ENCODE measurements at regions not wholly inside any gene's neighbourhood (a gene's known extent, or its start where the extent isn't known, plus 50 kb on each side); places are given as distances from the start of the nearest gene placed in this dataset.
A peak's percentile ranks its signal among the peaks of the same experiment; 100 is the strongest.

DNA sequence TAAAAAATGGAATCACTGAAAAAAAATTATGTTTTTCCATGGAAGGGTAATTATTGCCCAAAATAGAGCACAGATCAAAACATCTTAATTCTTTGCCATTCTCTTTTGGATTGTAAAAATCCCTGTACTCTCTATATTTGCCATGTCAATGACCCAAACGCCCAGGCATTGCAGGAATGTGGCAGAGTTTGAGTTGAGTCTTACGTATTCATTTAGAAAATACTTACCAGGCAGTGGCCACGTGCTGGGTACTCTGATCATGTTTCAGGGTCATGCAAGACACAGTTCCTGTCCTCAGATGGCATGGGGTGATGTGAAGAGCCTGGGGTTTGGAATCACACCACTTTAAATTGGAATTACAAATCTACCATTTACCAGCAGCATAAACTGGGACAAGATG is 267.7 kb downstream of the ABCC12 start:
- TF ChIP-seq, protein P1, sequence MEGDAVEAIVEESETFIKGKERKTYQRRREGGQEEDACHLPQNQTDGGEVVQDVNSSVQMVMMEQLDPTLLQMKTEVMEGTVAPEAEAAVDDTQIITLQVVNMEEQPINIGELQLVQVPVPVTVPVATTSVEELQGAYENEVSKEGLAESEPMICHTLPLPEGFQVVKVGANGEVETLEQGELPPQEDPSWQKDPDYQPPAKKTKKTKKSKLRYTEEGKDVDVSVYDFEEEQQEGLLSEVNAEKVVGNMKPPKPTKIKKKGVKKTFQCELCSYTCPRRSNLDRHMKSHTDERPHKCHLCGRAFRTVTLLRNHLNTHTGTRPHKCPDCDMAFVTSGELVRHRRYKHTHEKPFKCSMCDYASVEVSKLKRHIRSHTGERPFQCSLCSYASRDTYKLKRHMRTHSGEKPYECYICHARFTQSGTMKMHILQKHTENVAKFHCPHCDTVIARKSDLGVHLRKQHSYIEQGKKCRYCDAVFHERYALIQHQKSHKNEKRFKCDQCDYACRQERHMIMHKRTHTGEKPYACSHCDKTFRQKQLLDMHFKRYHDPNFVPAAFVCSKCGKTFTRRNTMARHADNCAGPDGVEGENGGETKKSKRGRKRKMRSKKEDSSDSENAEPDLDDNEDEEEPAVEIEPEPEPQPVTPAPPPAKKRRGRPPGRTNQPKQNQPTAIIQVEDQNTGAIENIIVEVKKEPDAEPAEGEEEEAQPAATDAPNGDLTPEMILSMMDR (IDR thresholded peaks at IDR 0.05 in 4 of 5, conservative IDR thresholded peaks at IDR 0.05 in 1 of 5) = no peak
- no peak for TF ChIP-seq POLR2A (IDR thresholded peaks at IDR 0.05)
- DNase-seq = no peak
- intact Hi-C loops (cut with DNase I; ENCODE audit: low total_unique reads) (loop anchor here (5.0 kb wide), 1 partner anchor 534 kb away; no protein-coding TSS in a partner anchor), in situ Hi-C loops (cut with MboI; ENCODE audit: low sequenced_read_pairs in 4 of 4) (no loop called here)
- Histone ChIP-seq H3K9me3 (no peaks in the 10 kb centered on the region), H3K4me1 (no peaks in the 10 kb centered on the region), H3K27me3 (no peaks in the 10 kb centered on the region), H3K27ac (no peak overlapping the region), H3K36me3 (no peaks in the 10 kb centered on the region), H3K4me3 (no peak overlapping the region)
- peak in 1 of 2 donors; percentile 39 for ATAC-seq

DNA sequence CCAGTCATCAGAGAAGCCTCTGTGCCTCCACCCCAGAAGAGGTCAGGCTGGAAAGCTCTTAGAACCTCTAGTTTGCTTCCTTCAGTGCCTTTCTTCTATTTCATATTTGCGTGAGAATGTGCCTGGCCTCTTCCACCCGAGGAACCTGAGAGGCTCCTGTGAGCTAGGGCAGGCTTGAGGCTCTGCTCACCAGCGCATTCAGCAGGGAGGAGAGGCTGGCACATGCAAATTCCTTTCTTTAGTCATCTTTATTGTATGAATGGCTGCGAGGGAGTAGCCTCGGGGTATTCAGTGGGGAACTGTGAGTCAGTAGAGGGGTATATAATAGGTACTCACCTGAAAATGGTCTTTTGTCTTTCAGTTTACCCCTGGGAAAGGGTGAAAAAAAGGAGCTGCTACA is 268.3 kb downstream of the ABCC12 start:
- H3K27ac ChIP-seq = no peak overlapping the region
- H3K36me3 ChIP-seq = no peaks in the 10 kb centered on the region
- no peak for TF ChIP-seq POLR2A (IDR thresholded peaks at IDR 0.05)
- TF ChIP-seq, protein P1 (IDR thresholded peaks at IDR 0.05 in 4 of 5, conservative IDR thresholded peaks at IDR 0.05 in 1 of 5) = no peak
- no peak overlapping the region for H3K4me3 ChIP-seq
- in situ Hi-C loops (cut with MboI; ENCODE audit: low sequenced_read_pairs in 4 of 4) (no loop called here), intact Hi-C loops (cut with DNase I; ENCODE audit: low total_unique reads) (loop anchor here (5.0 kb wide), 1 partner anchor 535 kb away; no protein-coding TSS in a partner anchor)
- H3K4me1 ChIP-seq = no peaks in the 10 kb centered on the region
- no peaks in the 10 kb centered on the region for H3K9me3 ChIP-seq
- DNase-seq = no peak
- no peak for ATAC-seq
- no peaks in the 10 kb centered on the region for H3K27me3 ChIP-seq

DNA sequence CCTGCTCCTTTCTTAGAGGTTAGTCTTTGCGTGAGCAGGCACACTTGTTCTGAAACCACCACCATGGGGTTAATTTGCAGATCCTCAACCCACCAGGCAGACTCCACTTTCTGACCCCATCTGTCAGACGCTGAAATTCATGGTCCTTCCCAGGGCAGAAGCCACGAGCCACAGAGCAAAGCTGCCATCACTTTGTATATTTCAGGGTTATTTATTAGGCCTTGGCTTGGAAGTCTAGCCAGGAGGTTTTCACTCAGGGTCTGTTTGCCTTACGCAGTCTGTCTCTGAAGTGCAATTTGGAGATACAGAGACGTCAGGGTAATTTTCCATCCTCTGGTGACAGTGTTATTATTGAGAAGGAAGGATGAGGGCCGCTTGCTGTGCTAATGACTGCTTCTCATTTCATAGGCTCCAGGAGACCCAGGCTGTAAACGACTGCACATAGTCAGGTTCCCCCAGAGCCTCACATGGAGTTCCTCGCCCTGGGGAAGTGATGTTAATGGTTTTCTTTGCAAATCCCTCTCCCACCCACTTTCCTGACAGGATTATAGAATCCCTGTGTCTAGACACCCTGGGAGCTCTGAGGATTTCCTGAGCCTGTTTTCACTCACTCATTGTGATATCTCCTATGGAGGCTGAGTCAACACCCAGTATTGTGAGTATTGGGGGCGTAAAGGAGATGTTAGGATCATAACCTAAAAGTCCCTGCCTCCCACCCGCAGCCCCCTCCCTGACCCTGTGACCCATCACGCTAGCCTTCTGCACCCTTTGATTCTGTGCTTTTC is 269.0 kb downstream of the ABCC12 start:
- H3K36me3 ChIP-seq = no peaks in the 10 kb centered on the region
- ATAC-seq (no peak), DNase-seq (no peak)
- TF ChIP-seq, protein P1 (IDR thresholded peaks at IDR 0.05 in 4 of 5, conservative IDR thresholded peaks at IDR 0.05 in 1 of 5) = no peak
- TF ChIP-seq POLR2A (IDR thresholded peaks at IDR 0.05) = no peak
- intact Hi-C loops (cut with DNase I; ENCODE audit: low total_unique reads) = loop anchor here (5.0 kb wide), 1 partner anchor 535 kb away; no protein-coding TSS in a partner anchor
- H3K27me3 ChIP-seq = no peaks in the 10 kb centered on the region
- no peaks in the 10 kb centered on the region for H3K9me3 ChIP-seq
- in situ Hi-C loops (cut with MboI; ENCODE audit: low sequenced_read_pairs in 4 of 4) = no loop called here
- H3K27ac ChIP-seq = no peak overlapping the region
- no peaks in the 10 kb centered on the region for H3K4me1 ChIP-seq
- H3K4me3 ChIP-seq = no peak overlapping the region

DNA sequence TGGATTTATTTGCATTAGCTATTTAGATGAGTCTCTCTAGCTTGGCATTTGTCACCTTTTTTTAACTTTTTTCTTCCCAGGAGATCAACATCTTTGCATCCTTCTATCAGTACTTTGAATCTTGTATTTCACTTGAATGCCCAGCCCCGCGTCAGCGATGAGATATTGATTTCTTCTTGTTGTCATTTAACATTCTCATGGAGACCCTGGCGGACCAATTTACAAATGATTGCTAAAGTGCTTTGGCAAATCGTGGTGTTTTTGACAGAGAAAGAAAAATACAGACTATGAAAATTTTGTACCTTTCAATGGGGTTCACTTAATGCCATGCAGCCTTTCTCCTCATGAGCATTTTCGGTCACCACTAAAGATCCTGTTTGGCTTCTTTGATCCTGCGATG is 269.7 kb downstream of the ABCC12 start:
- in situ Hi-C loops (cut with MboI; ENCODE audit: low sequenced_read_pairs in 4 of 4) = no loop called here
- Histone ChIP-seq H3K27ac (no peak overlapping the region), H3K4me3 (no peak overlapping the region), H3K9me3 (no peaks in the 10 kb centered on the region), H3K27me3 (no peaks in the 10 kb centered on the region), H3K4me1 (no peaks in the 10 kb centered on the region), H3K36me3 (no peaks in the 10 kb centered on the region)
- no peak for DNase-seq
- TF ChIP-seq, protein P1 (IDR thresholded peaks at IDR 0.05 in 4 of 5, conservative IDR thresholded peaks at IDR 0.05 in 1 of 5) = no peak
- no peak for TF ChIP-seq POLR2A (IDR thresholded peaks at IDR 0.05)
- no peak for ATAC-seq
- intact Hi-C loops (cut with DNase I; ENCODE audit: low total_unique reads) = loop anchor here (5.0 kb wide), 1 partner anchor 536 kb away; no protein-coding TSS in a partner anchor

Data from gastrocnemius medialis (tissue), 4 donors.